ENCODE measurements at regions not wholly inside any gene's neighbourhood (a gene's known extent, or its start where the extent isn't known, plus 50 kb on each side); places are given as distances from the start of the nearest gene placed in this dataset.

- Histone ChIP-seq H3K36me3 (ENCODE audit: insufficient read depth, low read length) (no peaks in the 10 kb centered on the region), H3K4me1 (ENCODE audit: insufficient read depth, low read length) (no peaks in the 10 kb centered on the region), H3K4me3 (ENCODE audit: low read length) (no peak overlapping the region), H3K27ac (ENCODE audit: low read depth in 1 of 2, low read length in 2 of 2) (no peak overlapping the region), H3K9me3 (ENCODE audit: control insufficient read depth in 1 of 2, insufficient read depth in 1 of 2, low read length in 2 of 2) (no peaks in the 10 kb centered on the region), H3K27me3 (ENCODE audit: control insufficient read depth in 1 of 2, insufficient read depth in 2 of 2, low read length in 2 of 2) (no peaks in the 10 kb centered on the region)
- Mint-ChIP-seq H3K9me3 (no peaks in the 10 kb centered on the region), H3K4me1 (ENCODE audit: low read depth) (peaks cover 5% of the 10 kb centered on the region), H3K4me3 (no peak overlapping the region), H3K27ac (no peak overlapping the region), H3K27me3 (no peaks in the 10 kb centered on the region), H3K36me3 (ENCODE audit: low read depth) (no peaks in the 10 kb centered on the region)
- ChIA-PET CTCF (no interaction called here), POLR2A (no interaction called here)
- ATAC-seq (ENCODE audit: poor library complexity) (no peak), DNase-seq (no peak)
- intact Hi-C loops (cut with DNase I, micrococcal nuclease) = no loop called here
- no peak for TF ChIP-seq CTCF (IDR thresholded peaks at IDR 0.05)
These were observed 163.7 kb downstream of the CDH26 start for GRCh38 chr20:60121903-60122302.

GRCh38 chr20:60122671-60123070 lies 164.4 kb downstream of the CDH26 start:
- Mint-ChIP-seq H3K36me3 (ENCODE audit: low read depth) (no peaks in the 10 kb centered on the region), H3K9me3 (no peaks in the 10 kb centered on the region), H3K27ac (no peak overlapping the region), H3K4me3 (no peak overlapping the region), H3K27me3 (peaks cover 1% of the 10 kb centered on the region), H3K4me1 (ENCODE audit: low read depth) (no peaks in the 10 kb centered on the region)
- H3K9me3 ChIP-seq (ENCODE audit: control insufficient read depth in 1 of 2, insufficient read depth in 1 of 2, low read length in 2 of 2) = no peaks in the 10 kb centered on the region
- no peak for TF ChIP-seq CTCF (IDR thresholded peaks at IDR 0.05)
- no peak for DNase-seq
- H3K27me3 ChIP-seq (ENCODE audit: control insufficient read depth in 1 of 2, insufficient read depth in 2 of 2, low read length in 2 of 2) = no peaks in the 10 kb centered on the region
- no peak for ATAC-seq (ENCODE audit: poor library complexity)
- no peaks in the 10 kb centered on the region for H3K36me3 ChIP-seq (ENCODE audit: insufficient read depth, low read length)
- H3K27ac ChIP-seq (ENCODE audit: low read depth in 1 of 2, low read length in 2 of 2) = no peak overlapping the region
- H3K4me1 ChIP-seq (ENCODE audit: insufficient read depth, low read length) = no peaks in the 10 kb centered on the region
- ChIA-PET POLR2A (no interaction called here), CTCF (interaction anchor here (0.7 kb wide), 1 partner anchor 11 kb away, joined by 3 read pairs; no protein-coding TSS in a partner anchor)
- intact Hi-C loops (cut with DNase I, micrococcal nuclease) = no loop called here
- no peak overlapping the region for H3K4me3 ChIP-seq (ENCODE audit: low read length)

GRCh38 chr20:60123096-60123495 lies 164.9 kb downstream of the CDH26 start:
- no peak overlapping the region for H3K4me3 ChIP-seq (ENCODE audit: low read length)
- H3K27me3 ChIP-seq (ENCODE audit: control insufficient read depth in 1 of 2, insufficient read depth in 2 of 2, low read length in 2 of 2) = no peaks in the 10 kb centered on the region
- H3K27me3 Mint-ChIP-seq = peaks cover 6% of the 10 kb centered on the region
- H3K9me3 Mint-ChIP-seq = no peaks in the 10 kb centered on the region
- ATAC-seq (ENCODE audit: poor library complexity) (no peak), DNase-seq (no peak)
- no peaks in the 10 kb centered on the region for H3K36me3 Mint-ChIP-seq (ENCODE audit: low read depth)
- no peak for TF ChIP-seq CTCF (IDR thresholded peaks at IDR 0.05)
- no peaks in the 10 kb centered on the region for H3K4me1 ChIP-seq (ENCODE audit: insufficient read depth, low read length)
- H3K4me3 Mint-ChIP-seq = no peak overlapping the region
- H3K4me1 Mint-ChIP-seq (ENCODE audit: low read depth) = no peaks in the 10 kb centered on the region
- H3K36me3 ChIP-seq (ENCODE audit: insufficient read depth, low read length) = no peaks in the 10 kb centered on the region
- intact Hi-C loops (cut with DNase I, micrococcal nuclease) = no loop called here
- ChIA-PET POLR2A (no interaction called here), CTCF (interaction anchor here (0.7 kb wide), 1 partner anchor 11 kb away, joined by 3 read pairs; no protein-coding TSS in a partner anchor)
- H3K27ac ChIP-seq (ENCODE audit: low read depth in 1 of 2, low read length in 2 of 2) = no peak overlapping the region
- H3K9me3 ChIP-seq (ENCODE audit: control insufficient read depth in 1 of 2, insufficient read depth in 1 of 2, low read length in 2 of 2) = no peaks in the 10 kb centered on the region
- H3K27ac Mint-ChIP-seq = no peak overlapping the region

Data from CD4-positive, alpha-beta T cell (primary cell).